Liver (tissue), 3 donors: ENCODE measurements at regions not wholly inside any gene's neighbourhood (a gene's known extent, or its start where the extent isn't known, plus 50 kb on each side); places are given as distances from the start of the nearest gene placed in this dataset.

Source experiments
- CTCF ChIP-seq: fragments of 150-350 bp; IDR thresholded peaks from 2 replicates; pipeline ENCODE4 v1.5.1; 2017; ENCODE audit warnings: improper control_type of control experiment, low read depth, low read length; ENCODE audit not compliant: missing input control
- FOXA1 ChIP-seq: IDR thresholded peaks from 2 replicates; pipeline ENCODE4 v1.6.1; 2016; ENCODE audit warnings: antibody characterized with exemption
- HNF4G ChIP-seq: IDR thresholded peaks from 2 replicates; pipeline ENCODE4 v1.6.1; 2016; ENCODE audit warnings: antibody characterized with exemption
- RAD21 ChIP-seq, 2 donors: IDR thresholded peaks; 2 replicates each; pipeline ENCODE4 v1.6.1; 2016; ENCODE audit warnings: antibody characterized with exemption in 2 of 2, mild to moderate bottlenecking in 2 of 2
- REST ChIP-seq: IDR thresholded peaks from 2 replicates; pipeline ENCODE4 v1.6.1; 2016; ENCODE audit warnings: antibody characterized with exemption, mild to moderate bottlenecking
- RXRA ChIP-seq, 2 donors: IDR thresholded peaks; 2 replicates each; pipeline ENCODE4 v1.6.1; 2017 to 2018; ENCODE audit warnings: antibody characterized with exemption in 2 of 2, mild to moderate bottlenecking in 1 of 2
- SP1 ChIP-seq: IDR thresholded peaks from 2 replicates; pipeline ENCODE4 v1.6.1; 2018; ENCODE audit warnings: antibody characterized with exemption, mild to moderate bottlenecking
- TAF1 ChIP-seq: conservative IDR thresholded peaks from 2 replicates; pipeline ENCODE4 v1.6.1; 2016; ENCODE audit warnings: antibody characterized with exemption, mild to moderate bottlenecking
- YY1 ChIP-seq: IDR thresholded peaks from 2 replicates; pipeline ENCODE4 v1.6.1; 2016; ENCODE audit warnings: antibody characterized with exemption, mild to moderate bottlenecking
- ZBTB33 ChIP-seq: IDR thresholded peaks from 2 replicates; pipeline ENCODE4 v1.6.1; 2016; ENCODE audit warnings: antibody characterized with exemption
- donor health status: healthy.
- donor health status: healthy.

- TF ChIP-seq CTCF (no peak), HNF4G (no peak), REST (no peak), YY1 (no peak), RXRA (IDR thresholded peaks at IDR 0.05) (no peak), ZBTB33 (no peak), SP1 (no peak), TAF1 (no peak), RAD21 (IDR thresholded peaks at IDR 0.05) (no peak), FOXA1 (no peak)
Measured at GRCh38 chr3:150128126-150128525, 157.4 kb upstream of the PFN2 start.
